MCF 10A (cell line): ENCODE measurements at regions not wholly inside any gene's neighbourhood (a gene's known extent, or its start where the extent isn't known, plus 50 kb on each side); places are given as distances from the start of the nearest gene placed in this dataset.

ENCODE experiments used
- BruUV-seq: library from RNA; stranded (reverse); fragments of 400-500 nt; replicated peaks from 2 replicates; lab custom pipeline; 2021; lab: Mats Ljungman, UMichigan
- CTCF ChIA-PET: fragments of 300-600 bp; sonication (Branson Sonifier 250); formaldehyde crosslinking; extraction: SDS; loops from one replicate; lab custom pipeline; 2021; ENCODE audit warnings: antibody characterized with exemption, inconsistent platforms; lab: Yijun Ruan, JAX
- POLR2A ChIA-PET: fragments of 300-600, 350-650 bp; sonication (Branson Sonifier 250); formaldehyde crosslinking; extraction: SDS; loops from one replicate; lab custom pipeline; 2020; ENCODE audit warnings: antibody characterized with exemption, inconsistent platforms; lab: Yijun Ruan, JAX
- DNase-seq: peaks from one replicate; pipeline ENCODE4 v3.0.0-alpha.2; 2018; ENCODE audit not compliant: unreplicated experiment
- H3K27ac Mint-ChIP-seq: one replicate; pipeline ENCODE4 v1.8.0; 2022; ENCODE audit warnings: mild to moderate bottlenecking, low read depth, mixed read lengths; ENCODE audit not compliant: unreplicated experiment
- H3K27me3 Mint-ChIP-seq: one replicate; pipeline ENCODE4 v1.8.0; 2022; ENCODE audit warnings: mixed read lengths; ENCODE audit not compliant: insufficient read depth, unreplicated experiment
- H3K36me3 Mint-ChIP-seq: one replicate; pipeline ENCODE4 v1.8.0; 2022; ENCODE audit warnings: mild to moderate bottlenecking, moderate library complexity, mixed read lengths; ENCODE audit not compliant: insufficient read depth, unreplicated experiment
- H3K4me1 Mint-ChIP-seq: one replicate; pipeline ENCODE4 v1.8.0; 2022; ENCODE audit warnings: mixed read lengths; ENCODE audit not compliant: insufficient read depth, unreplicated experiment
- H3K4me3 Mint-ChIP-seq: one replicate; pipeline ENCODE4 v1.8.0; 2022; ENCODE audit warnings: mild to moderate bottlenecking, moderate library complexity, mixed read lengths; ENCODE audit not compliant: unreplicated experiment
- H3K9me3 Mint-ChIP-seq: one replicate; pipeline ENCODE4 v1.8.0; 2022; ENCODE audit warnings: mixed read lengths; ENCODE audit not compliant: unreplicated experiment
- intact Hi-C: fragments of 100-400 bp; cut with micrococcal nuclease; formaldehyde crosslinking; loops from 2 replicates; pipeline ENCODE4 v1.14.1; 2022
- TF ChIP-seq, protein P1 (sequence below): fragments of 200-600 bp; IDR thresholded peaks from one replicate; pipeline ENCODE4 v1.8.0; 2022; ENCODE audit warnings: antibody characterized with exemption, mild to moderate bottlenecking; ENCODE audit not compliant: unreplicated experiment

DNA sequence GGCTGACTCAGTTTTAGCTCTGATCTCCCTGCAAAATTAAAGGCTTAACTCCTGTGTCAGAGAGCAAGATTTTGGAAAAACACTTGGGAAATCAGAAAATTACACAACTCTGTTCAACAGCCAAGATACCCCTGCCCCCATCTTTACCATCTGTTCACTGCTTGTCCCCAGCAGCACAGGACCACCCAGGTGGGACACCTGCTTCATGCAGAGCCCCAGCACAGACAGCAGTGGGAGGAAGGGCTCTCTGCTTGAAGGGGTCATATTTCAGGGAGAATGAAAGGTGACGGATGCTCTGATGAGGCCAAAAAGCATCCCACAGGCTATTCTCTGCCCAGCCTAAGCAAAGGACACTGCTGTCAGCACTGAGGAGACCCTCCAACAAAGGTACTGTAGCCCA, 584.6 kb upstream of the KLHL29 start:
- TF ChIP-seq, protein P1, sequence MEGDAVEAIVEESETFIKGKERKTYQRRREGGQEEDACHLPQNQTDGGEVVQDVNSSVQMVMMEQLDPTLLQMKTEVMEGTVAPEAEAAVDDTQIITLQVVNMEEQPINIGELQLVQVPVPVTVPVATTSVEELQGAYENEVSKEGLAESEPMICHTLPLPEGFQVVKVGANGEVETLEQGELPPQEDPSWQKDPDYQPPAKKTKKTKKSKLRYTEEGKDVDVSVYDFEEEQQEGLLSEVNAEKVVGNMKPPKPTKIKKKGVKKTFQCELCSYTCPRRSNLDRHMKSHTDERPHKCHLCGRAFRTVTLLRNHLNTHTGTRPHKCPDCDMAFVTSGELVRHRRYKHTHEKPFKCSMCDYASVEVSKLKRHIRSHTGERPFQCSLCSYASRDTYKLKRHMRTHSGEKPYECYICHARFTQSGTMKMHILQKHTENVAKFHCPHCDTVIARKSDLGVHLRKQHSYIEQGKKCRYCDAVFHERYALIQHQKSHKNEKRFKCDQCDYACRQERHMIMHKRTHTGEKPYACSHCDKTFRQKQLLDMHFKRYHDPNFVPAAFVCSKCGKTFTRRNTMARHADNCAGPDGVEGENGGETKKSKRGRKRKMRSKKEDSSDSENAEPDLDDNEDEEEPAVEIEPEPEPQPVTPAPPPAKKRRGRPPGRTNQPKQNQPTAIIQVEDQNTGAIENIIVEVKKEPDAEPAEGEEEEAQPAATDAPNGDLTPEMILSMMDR = no peak
- intact Hi-C loops = no loop called here
- no TSS peak for BruUV-seq
- Mint-ChIP-seq H3K4me1 (no peaks in the 10 kb centered on the region), H3K9me3 (peaks cover 15% of the 10 kb centered on the region), H3K27me3 (no peaks in the 10 kb centered on the region), H3K27ac (no peak overlapping the region), H3K4me3 (no peak overlapping the region), H3K36me3 (no peaks in the 10 kb centered on the region)
- ChIA-PET CTCF (no interaction called here), POLR2A (no interaction called here)
- DNase-seq = no peak

DNA sequence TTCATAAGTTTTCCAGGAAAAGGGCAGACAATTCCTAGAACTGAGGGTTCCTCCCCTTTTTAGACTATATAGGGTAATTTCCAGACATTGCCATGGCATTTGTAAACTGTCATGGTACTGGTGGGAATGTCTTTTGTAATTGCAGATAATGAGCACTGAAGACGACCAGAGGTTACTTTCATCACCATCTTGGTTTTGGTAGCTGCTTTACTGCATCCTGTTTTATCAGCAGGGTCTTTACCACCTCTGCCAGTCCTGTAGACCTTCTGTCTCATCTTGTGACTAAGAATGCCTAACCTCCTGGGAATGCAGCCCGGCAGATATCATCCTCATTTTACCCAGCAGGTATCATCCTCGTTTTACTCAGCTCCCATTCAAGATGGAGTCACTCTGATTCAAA, 583.9 kb upstream of the KLHL29 start:
- Mint-ChIP-seq H3K27ac (no peak overlapping the region), H3K4me1 (no peaks in the 10 kb centered on the region), H3K4me3 (no peak overlapping the region), H3K36me3 (no peaks in the 10 kb centered on the region), H3K9me3 (peaks cover 16% of the 10 kb centered on the region), H3K27me3 (no peaks in the 10 kb centered on the region)
- ChIA-PET CTCF (no interaction called here), POLR2A (no interaction called here)
- DNase-seq = no peak
- TF ChIP-seq, protein P1 = no peak
- BruUV-seq = no TSS peak
- intact Hi-C loops = no loop called here

DNA sequence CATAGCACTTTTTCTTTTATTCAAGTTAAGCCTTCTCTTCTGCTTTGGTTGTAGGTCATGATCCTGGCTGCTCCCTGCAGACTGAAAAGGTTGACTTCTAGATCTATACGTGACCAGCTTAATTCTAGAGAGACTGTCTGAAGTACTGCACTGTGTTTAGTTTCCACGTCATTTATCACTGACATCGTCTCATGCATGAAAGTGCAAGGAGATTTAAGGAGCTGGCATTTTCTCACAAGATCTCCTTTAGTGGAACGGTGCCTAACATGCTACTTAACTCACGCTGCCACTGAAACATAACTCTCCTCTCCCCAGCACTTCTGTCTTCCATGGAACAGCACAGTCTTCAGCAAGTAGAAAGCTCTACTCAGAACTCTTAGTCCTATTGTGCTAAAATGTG, 583.0 kb upstream of the KLHL29 start:
- H3K9me3 Mint-ChIP-seq = peaks cover 23% of the 10 kb centered on the region
- H3K36me3 Mint-ChIP-seq = no peaks in the 10 kb centered on the region
- BruUV-seq = no TSS peak
- H3K27me3 Mint-ChIP-seq = no peaks in the 10 kb centered on the region
- intact Hi-C loops = no loop called here
- H3K27ac Mint-ChIP-seq = no peak overlapping the region
- CTCF ChIA-PET = no interaction called here
- no peaks in the 10 kb centered on the region for H3K4me1 Mint-ChIP-seq
- no peak overlapping the region for H3K4me3 Mint-ChIP-seq
- TF ChIP-seq, protein P1 = no peak
- no peak for DNase-seq
- POLR2A ChIA-PET = no interaction called here

DNA sequence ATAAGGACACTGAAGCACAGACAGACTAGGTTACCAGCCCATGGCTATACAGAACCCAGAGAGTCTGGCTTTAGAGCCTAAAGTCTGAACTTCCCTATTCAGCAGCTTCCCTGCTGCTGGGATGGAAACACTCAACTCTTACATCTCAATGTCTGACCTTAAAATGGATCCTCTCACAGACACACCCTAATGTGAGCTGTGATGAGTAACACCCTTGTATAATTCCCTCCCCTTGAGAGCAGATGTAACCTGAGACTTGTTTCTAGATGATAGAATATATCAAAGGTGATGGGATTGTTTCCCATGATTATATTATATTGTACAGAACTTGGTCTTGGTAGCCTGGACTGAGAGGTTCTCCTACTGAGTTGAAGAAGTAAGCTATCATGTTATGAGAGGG, 577.1 kb upstream of the KLHL29 start:
- H3K9me3 Mint-ChIP-seq = peaks cover 36% of the 10 kb centered on the region
- H3K4me1 Mint-ChIP-seq = no peaks in the 10 kb centered on the region
- H3K27me3 Mint-ChIP-seq = no peaks in the 10 kb centered on the region
- no peak for DNase-seq
- no peak overlapping the region for H3K4me3 Mint-ChIP-seq
- POLR2A ChIA-PET = no interaction called here
- BruUV-seq = no TSS peak
- CTCF ChIA-PET = no interaction called here
- no peaks in the 10 kb centered on the region for H3K36me3 Mint-ChIP-seq
- TF ChIP-seq, protein P1 = no peak
- intact Hi-C loops = no loop called here
- no peak overlapping the region for H3K27ac Mint-ChIP-seq
